NCI-H1092 (cell line): ENCODE measurements at regions not wholly inside any gene's neighbourhood (a gene's known extent, or its start where the extent isn't known, plus 50 kb on each side); places are given as distances from the start of the nearest gene placed in this dataset.

Source experiments
- DNase-seq: peaks from one replicate; lab custom pipeline; 2025; lab: John Stamatoyannopoulos, UW

GRCh38 chr2:66802877-66803276 is 368.0 kb downstream of the MEIS1 start:
- no peak for DNase-seq

DNA sequence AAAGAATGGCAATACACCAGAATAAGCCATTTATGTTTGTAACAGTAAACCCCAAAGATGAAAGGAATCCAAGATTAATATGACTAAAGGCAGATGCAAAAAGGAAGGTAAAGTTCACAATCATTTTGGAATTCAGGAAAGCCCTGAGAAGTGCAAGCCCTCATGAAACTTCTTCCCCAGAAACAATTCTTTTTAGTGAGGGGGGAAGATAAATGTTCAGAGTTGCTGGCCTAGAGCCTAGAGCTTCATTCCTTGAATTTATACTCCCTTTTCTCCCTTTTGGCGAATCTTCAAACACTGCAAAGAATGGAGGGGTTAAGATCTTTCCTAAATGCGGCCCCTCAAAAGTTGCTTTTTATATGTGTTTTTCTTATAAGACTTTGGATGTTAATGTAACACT is 368.8 kb downstream of the MEIS1 start:
- no peak for DNase-seq

DNA sequence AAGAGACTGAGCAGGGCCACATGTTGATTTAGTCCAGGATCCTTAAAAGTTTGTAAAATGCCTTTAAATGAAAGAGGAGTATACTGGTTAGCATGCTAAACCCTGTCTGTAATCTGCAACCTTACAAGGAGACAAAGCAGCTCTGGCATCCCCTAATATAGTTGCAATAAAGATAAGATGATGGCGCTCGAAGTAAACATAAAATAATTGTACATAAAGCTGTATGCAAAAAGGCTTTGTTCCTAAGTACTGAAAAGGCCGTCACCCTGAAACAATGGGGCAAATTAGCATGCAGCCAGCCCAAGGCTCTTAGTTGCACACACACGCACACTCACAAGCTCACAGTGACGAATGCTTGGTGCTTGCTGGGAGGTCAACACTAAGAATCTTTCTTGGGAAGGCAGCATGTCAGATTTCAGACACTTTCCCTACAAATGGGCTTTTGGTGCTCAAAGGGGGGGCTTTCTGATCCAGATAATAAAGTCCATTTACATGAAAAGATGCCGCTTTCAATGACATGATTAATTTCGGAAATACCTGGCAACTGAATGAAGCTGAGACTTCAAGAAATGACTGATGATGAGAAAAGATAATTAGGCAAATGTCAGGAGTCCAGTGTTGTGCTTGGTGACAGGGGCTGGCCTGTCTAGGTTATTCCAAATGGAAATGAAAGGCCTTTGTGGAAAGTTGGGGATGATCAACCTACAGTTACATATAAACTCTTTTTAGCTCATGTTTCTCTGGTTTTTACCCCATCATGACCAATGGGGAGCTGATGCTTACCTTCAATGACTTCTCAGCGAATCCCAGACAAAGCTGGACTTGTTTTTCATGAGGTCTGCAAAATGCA is 370.3 kb downstream of the MEIS1 start:
- DNase-seq: no peak

DNA sequence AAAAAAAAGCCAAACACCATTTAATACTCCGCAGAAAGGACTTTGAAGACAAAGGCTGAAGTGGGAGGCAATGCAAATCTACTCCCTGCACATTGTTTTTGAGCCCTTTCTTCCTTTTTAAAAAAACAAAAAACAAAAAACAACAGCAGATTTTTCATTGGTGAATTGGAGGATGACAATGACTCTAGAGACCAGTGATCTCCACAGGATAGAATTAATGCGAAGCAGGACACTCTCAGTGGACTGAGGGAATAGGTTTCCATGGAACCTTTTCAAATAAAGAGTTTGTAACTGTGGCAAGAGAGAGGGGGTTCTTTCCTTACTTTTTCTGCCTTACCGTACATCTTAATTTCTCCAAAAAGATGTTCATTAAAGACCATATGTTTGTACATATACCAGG is 371.0 kb downstream of the MEIS1 start:
- DNase-seq: no peak

GRCh38 chr2:66813525-66813924 is 378.6 kb downstream of the MEIS1 start:
- no peak for DNase-seq

DNA sequence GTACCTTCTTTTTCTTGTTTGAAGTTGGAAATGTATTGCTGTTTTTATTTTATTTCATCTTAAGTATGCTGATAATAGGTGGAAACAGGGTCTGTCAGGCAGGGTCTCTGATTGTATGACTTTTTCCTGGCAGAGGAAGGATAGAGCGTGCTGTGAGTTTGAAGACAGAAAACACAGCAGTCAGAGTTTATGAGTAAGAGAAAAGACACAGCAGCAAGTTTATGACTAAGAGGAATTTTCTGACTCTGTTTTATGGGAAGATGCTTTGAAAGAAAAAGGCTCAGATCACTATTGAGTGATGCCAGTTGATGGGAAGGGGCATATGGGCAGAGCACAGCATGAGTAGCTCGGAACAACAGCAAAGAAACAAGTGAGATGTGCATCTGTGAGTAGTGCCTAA is 379.1 kb downstream of the MEIS1 start:
- no peak for DNase-seq

GRCh38 chr2:66814916-66815315 is 380.0 kb downstream of the MEIS1 start:
- no peak for DNase-seq

- DNase-seq: no peak
Observed at GRCh38 chr2:66815886-66816285, 381.0 kb downstream of the MEIS1 start.

DNA sequence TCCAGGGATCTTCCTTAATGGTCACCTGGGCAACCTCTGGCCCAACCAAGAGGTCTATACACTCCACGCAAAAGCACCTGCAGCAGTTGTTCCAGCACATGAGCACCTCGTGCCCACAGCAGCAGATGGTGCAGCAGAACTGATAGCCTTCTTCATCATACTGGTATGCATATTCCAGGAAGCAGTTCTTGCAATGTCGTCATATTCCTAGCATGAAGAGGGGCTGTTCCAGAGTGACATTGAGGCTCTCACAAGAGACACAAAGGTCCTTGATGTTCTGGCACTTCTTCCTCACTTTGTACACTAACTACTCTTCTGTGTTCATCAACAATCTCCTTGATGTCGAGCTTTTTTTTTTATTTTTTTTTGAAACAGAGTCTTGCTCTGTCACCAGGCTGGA is 386.2 kb downstream of the MEIS1 start:
- DNase-seq: no peak

DNA sequence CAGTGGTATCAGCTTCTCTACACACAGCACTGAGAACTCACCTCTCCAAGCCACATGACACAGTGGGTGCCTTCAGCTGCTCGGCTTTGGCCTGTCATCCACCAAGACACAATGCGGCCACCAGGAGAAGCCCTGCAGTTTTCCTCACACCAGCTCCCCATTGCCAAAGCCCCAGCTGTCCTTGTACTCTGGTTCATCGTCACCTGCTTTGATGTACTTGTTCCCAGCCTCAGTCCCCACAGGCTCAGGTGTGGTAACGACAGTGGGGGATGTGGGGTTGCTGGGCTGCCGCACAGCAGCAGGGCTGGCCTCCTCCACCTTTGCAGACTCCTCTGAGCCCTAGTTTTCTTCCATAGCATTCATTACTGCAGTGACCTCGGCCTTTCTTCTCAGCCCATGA is 387.3 kb downstream of the MEIS1 start:
- DNase-seq: no peak

DNA sequence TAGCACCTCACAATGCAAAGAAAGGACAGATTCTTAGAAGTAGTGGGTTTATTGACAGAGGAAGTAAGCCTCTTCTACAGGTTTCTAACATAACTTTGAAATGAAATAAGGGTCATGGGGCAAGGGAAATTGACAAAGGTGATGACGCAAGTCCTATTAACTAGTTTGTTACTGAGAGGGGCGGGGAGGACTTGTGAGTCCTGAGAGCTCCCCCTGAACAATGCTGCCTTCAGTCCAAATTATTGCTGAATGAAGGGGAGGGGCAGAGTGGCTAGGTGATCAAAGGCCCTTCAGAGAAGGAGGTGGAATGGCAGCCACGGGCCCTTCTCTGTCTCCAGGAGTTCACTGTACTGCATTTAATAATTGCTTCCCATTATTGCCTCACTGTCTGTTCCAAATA is 390.0 kb downstream of the MEIS1 start:
- no peak for DNase-seq

DNA sequence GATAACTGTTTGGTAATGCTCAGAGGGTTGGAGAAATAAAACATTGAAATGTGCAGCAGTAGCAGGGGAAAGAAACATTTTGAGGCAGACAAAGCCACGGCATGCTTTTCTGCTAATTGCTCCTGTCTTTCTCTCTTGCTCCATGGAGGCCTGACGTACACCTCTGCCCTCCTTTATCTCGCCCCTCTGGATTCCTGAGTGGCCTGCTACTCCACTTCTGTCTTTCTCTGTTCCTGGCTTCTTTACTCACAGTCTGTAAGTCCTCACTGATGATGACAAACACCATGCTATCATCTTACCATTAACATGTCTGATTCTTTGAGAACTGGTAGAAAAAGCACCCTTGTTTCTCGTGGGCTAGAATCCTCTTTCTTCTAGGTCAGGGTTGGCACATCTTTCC is 392.9 kb downstream of the MEIS1 start:
- DNase-seq: no peak

- no peak for DNase-seq
Observed at GRCh38 chr2:66828876-66829275, 394.0 kb downstream of the MEIS1 start.

DNA sequence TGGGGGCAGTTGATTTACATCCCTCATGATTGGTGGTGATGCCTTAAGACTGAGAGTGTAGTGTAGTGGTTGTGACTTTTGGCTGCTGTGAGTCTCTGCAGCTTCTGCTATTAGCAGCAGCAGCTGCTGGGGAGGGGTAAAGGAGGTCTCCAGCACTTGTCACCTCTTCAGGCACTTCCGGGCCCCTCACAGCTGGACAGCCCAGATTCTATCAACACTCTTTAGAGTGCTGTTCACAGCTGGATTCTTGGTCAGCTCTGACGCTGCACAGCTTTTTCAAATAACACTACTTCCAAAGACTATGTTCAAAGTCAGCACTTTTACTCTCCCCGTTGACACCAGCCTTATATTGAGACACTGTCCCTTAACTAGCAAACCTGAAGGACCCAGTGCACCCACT is 396.0 kb downstream of the MEIS1 start:
- DNase-seq: no peak

- no peak for DNase-seq
Observed at GRCh38 chr2:66832646-66833435, 397.9 kb downstream of the MEIS1 start.

- DNase-seq: no peak
Observed at GRCh38 chr2:66834859-66835258, 399.9 kb downstream of the MEIS1 start.

- DNase-seq: no peak
Observed at GRCh38 chr2:66836851-66837250, 401.9 kb downstream of the MEIS1 start.

- no peak for DNase-seq
Observed at GRCh38 chr2:66839551-66840320, 404.8 kb downstream of the MEIS1 start.

- DNase-seq: no peak
Observed at GRCh38 chr2:66840321-66841002, 405.5 kb downstream of the MEIS1 start.

DNA sequence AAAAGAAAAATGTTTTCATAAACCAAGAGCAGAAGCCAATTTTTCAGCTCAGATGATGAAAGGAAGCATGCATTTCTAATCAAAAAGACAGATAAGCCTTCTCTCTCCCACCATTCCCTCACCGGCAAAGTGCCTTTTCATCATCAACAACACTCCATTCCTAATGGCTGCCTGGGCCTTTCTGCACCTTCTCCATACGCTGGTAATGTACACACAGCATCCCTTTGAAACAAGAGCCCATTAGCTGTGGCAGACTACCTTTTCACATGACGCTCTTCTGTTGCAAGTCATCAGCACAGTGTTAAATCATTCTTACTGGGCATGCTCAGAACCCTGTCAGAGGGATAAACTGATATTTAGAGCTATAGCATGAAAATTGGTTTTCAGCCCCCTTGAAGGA is 408.9 kb downstream of the MEIS1 start:
- no peak for DNase-seq

- no peak for DNase-seq
Observed at GRCh38 chr2:66845307-66845706, 410.4 kb downstream of the MEIS1 start.

DNA sequence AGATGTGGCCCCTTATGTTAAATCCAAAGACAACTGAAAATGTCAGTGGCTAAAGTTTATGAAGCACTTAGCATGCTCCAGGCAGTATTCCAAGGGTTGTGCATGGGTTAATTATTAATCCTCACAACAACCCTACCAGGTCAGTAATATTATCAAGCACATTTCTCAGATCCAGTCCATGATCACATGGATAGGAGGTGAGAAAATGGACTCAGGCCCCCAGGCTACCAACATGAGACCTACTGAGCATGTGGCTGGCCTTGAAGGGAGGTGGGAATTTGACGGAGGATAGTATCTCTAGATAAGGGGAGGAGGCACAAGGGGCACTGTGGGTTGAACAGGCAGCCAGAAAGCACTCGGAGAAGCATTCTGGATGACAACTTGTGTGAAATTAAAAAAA is 412.0 kb downstream of the MEIS1 start:
- DNase-seq: no peak
